ENCODE measurements at regions not wholly inside any gene's neighbourhood (a gene's known extent, or its start where the extent isn't known, plus 50 kb on each side); places are given as distances from the start of the nearest gene placed in this dataset.

- DNase-seq, result no peak
These were observed 93.4 kb downstream of the KCTD12 start for GRCh38 chr13:76792731-76793347.

- no peak for DNase-seq
These were observed 95.0 kb downstream of the KCTD12 start for GRCh38 chr13:76790980-76791819.

GRCh38 chr13:76790526-76790925 is 95.7 kb downstream of the KCTD12 start:
- no peak for DNase-seq

GRCh38 chr13:76783798-76784197 is 102.4 kb downstream of the KCTD12 start:
- no peak for DNase-seq

GRCh38 chr13:76778853-76779252 is 107.4 kb downstream of the KCTD12 start:
- no peak for DNase-seq

DNA sequence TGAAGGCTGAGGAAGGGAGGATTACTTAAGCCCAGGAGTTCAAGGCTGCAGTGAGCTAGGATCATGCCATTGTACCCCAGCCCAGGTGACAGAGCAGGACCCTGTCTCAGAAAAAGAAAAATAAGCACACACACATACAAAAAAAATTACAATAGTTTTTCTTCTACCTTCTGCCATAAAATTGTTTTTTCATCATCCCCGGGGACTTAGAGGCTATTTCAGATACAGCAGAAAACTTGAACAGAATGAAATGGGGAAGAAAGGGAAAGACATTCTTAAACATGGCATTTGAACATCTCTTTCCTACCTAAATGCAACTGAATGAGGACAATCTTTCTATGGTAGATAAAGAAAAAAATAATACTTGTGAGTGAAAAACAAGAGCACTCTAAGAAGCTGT is 109.1 kb downstream of the KCTD12 start:
- no peak for DNase-seq

DNA sequence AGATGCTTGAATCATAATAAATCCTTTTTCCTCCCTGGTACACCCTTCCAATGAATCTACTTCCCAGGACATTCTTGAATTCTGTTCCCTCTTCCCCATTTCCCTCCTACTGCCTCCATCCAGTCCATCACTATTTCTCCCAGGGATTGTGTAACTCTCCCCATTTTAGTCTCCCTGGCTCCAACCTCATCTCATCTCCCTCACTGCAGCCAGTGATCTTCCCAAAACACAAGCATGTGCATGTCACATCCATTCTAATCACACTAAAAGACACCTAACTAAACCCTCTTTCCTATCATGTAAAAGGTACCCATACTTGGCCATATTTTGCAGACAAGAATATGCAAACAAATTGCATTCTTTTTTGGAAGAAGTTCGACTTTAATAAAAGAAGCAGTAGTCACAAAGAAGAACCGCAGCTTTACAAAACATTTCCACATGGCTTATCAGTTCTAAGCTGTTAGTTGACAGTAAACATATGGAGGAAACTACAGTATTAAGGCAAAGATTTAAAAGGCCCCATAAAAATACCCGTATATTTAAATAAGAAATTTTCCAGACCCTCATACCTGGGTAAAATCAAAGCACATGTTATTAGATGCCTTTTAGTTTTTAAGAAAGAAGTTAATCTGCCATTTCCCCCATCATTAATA is 111.0 kb downstream of the KCTD12 start:
- no peak for DNase-seq

GRCh38 chr13:76773448-76774094 is 112.6 kb downstream of the KCTD12 start:
- DNase-seq, result no peak

DNA sequence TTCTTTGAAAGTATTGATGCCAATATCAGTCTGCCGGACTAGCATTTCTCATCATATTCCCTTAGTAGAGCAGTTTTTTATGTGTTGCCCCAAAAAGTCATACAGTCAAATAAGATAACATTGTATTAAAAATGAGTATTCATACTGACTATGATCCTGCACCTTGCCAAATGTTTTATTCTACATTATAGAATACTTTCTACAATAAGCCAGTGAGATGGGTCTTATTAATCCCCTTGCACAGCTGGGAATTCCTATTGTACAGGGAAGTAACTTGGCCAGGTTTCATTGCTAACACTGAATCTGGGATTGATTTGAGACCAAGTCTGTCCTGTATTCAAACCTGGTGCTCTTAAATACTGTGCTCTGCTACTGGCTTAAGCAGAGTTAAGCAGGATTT is 114.0 kb downstream of the KCTD12 start:
- DNase-seq, result no peak

DNA sequence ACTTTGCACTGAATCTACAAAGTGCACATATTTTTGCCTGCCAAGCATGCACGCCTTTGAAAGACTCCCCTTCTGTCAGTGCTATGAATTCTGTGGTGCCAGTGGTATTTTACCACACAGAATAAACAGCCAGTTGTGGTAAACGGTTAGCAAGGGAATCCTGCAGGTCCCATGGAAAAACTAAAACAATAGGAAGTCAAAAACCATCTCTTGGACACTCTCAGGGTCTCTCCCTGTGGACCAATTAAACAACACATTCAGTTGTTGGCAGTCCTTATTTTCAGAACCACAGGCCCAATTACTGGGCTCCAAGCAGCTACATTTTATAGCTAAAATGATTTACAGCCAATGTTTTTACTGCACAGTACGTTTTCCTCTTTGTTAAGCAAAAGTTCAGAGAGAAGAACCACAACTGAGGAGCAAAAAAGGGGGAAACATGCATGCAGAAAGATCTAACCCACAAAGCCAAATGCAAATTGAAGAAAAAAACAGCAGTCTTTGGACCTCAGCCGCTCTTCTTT is 116.9 kb downstream of the KCTD12 start:
- no peak for DNase-seq

DNA sequence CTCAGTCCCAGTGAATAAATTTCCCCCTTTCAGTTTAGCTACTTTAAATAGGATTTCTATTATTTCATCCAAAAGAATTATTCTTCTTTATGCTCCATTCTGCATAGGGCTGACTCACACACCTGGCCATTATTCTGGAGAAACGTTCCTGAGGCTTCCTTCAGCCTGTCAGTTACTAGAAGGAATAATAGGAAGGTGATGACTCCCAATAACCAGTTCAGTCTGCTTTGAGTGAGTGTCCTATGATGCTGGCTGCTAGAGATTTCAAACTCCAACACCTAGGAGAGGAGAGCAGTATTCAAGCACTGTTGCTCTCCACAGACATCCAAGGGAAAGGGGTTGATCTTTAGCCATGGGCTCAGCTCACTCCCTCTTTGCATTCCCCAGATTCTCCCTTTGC is 117.8 kb downstream of the KCTD12 start:
- no peak for DNase-seq

DNA sequence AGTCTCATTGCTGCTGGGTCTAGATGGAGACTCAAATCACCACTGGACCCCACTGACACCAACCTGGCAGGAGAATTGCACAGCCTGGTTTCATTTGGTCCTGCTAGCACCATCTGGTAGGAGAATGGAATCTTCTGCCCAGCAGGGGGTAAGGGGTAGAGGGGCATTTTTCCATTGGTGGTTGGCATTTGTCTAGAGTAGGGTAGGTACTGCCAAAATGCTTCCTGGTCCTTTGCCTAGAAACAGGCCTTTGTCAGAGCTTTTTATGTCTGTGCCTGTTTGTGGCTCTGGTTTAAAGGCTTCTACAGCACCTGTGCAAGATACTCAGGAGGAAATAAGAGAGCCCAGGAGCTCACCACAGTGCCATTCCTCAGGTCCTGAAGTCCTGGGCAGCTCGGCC is 121.3 kb downstream of the KCTD12 start:
- no peak for DNase-seq

DNA sequence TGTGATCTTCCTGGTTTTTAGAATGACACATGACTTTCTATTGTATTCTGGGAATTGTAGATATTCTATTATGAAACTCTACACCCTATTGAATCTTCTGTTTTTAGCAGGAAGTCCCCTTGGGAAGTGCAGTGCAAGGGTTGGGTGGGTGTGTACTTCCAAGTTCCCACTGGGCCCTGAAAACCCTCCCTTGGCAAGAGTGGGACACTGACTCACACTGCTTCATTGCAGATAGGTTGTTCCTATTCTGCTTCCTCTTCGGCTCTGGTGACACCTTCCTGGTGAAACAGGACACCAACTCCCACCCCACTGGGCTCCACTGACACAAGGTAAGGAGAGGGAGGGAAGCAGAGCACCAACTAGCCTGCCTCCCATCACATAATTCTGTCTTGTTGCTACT is 121.8 kb downstream of the KCTD12 start:
- DNase-seq, result no peak

DNA sequence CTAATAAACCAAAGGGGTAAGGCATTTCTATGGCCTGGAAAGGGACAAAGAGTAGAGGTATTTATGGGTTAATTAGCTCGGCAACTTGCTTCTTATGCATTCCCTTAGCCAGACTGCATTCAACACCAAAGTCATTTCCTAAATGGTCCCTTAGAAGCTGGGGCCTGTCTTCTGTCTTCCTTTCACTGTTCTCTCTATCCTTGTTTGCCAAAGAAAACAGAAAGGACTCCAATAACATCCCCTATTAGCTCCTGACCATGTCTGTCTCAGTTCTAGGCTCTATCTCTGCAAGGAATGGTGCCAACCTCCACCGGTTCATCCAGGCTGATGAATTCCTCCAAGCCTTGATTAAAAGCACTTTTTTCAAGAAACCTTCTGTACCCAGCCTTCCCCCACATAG is 123.5 kb downstream of the KCTD12 start:
- no peak for DNase-seq

DNA sequence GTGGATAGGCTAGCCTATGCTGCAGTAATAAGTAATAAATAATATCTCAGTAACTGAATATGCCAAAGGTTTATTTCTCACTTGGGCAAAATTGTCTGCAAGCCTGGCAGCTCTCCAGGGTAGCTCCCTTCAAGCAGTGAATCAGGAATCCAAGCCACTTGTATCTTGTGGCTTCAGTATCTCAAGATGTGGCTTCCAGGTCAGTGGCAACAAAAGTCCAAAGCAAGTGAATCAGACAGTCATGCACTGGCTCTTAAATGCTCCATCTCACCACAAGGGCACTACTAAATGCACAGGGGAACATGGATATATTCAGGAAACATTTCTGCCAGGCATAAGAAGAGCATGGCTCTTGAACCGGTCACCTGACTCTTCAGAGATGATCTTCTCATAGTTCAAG is 126.3 kb downstream of the KCTD12 start:
- DNase-seq, result no peak

DNA sequence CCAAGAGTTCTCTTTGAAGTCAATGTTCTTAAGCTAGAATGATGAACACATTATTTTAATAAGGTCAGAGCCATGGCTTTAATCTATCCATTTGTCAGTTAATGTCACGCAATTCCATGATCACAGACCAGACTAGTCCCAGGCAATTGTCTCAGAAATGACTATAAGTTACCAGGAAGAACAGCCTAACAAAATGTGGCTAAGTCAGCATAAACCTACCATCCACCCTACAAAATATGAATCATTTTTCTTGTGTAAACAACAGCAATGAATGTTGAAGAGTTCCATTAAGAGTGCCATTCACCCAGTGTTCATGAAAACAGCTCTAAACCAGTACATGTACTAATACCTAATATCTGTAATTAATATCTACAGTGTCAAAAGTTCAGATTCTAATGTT is 127.5 kb downstream of the KCTD12 start:
- no peak for DNase-seq

- DNase-seq, result no peak
These were observed 127.9 kb downstream of the KCTD12 start for GRCh38 chr13:76758257-76758656.

DNA sequence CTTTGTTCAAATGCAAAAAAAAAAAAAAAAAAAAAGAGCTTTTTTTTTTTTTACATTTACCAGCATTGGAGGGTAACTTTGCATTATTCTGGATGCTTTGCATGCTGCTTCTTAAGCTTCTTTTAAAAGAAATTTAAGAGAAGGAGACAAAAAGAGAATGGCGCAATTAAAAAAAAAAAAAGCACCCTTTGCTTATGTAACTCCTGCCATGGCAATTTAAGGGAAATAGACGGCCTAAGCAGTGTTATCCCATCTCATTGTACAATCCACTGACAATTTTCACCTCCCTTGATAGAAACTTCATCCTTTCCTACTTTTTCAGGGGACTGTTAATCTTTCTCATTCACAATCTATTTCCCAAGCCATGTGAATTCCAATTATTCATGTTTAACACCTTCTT is 129.8 kb downstream of the KCTD12 start:
- no peak for DNase-seq

DNA sequence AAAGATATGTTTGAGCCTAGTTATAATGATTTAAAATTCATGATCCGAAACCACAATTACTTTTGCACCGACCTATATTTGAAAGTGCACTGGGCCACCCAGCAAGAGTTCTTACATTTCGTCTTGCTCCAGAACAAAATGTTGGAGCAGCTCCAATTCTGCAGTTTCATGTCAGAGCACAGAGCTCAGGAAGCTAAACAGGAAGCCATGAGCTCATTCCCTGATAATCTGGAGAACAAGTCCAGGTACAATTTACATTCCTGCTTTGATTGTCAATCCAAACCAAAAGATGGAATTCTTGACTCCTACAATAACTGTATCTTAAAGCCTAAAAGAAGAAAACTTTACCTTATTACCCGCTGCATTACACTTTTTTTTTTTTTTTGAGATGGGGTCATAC is 131.8 kb downstream of the KCTD12 start:
- no peak for DNase-seq

- no peak for DNase-seq
These were observed 134.9 kb downstream of the KCTD12 start for GRCh38 chr13:76751278-76751677.

DNA sequence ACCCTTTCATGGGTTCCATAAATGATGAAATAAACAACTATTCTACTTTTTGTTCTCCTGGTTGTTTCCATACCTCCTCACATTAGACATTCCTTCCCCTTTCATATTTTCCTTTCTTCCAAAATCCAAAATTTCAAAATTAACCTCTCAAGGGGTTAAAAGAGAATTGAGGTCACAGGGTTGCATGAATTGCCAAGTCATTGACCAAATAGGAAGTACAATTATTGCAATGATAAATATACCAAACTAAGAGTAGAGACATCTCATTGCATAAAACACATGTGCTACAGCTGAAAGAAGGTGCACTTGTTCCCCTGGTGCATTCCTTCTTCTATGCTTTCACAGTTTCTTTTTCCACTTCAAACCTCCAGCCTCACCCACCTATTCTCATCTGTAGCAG is 136.1 kb downstream of the KCTD12 start:
- DNase-seq, result no peak

DNA sequence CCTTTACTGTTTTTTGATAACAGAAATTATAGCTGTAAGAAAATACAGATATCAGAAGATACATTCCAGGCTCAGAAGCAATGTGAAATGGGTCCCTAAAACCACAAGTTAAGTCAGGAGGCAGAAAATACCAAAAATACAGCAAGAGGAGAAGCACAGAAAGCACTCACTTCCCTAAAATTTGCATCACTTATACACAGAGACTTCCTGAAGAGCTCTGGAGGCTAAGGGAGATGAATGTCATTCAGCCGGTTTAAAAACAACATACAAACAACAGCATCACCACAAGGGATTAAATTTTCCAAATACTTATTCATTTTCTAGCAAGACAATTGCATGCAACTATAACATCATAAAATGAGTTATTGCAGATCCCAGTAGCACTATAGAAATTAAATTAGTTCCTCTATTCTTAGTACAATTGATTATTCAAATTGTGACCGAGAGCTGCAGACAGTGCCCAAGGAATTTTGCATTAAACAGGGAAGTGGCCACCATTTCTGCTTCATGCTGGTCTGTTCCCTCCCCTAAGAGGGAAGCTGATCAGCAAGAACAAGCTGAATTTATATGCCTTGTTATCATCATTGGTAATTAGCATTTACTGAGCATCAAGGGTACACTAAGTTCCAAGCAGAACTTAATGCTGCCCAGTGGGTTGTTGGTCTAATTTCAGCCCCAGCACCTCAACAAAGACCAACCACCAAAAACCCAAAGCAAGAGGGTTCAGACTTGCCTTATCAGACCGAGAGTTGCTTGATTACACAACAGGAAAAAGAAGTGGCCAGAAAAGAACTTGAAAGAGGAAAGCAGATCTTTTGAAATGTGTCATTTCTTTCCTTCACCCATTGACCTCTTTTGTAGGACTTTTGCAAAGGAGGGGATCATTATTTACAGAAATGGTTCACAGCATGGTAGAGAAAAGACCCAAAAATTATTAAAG is 140.7 kb downstream of the KCTD12 start:
- DNase-seq, result peak; percentile 27
